SK-N-SH (cell line): ENCODE measurements at regions not wholly inside any gene's neighbourhood (a gene's known extent, or its start where the extent isn't known, plus 50 kb on each side); places are given as distances from the start of the nearest gene placed in this dataset.
"Not testable (repeated sequence)": the region's sequence is repeated elsewhere in the genome, so short reads cannot be mapped to it uniquely, and the experiment has no call there.

ENCODE experiments used
- CTCF ChIA-PET: fragments of 300-600, 350-600 bp; formaldehyde crosslinking; extraction: SDS; loops from one replicate; lab custom pipeline; 2021; lab: Yijun Ruan, JAX
- POLR2A ChIA-PET: fragments of 350-600 bp; sonication (Branson Sonifier 250); formaldehyde crosslinking; extraction: SDS; loops from one replicate; lab custom pipeline; 2020; ENCODE audit warnings: antibody characterized with exemption, inconsistent platforms; lab: Yijun Ruan, JAX
- DNase-seq: peaks from one replicate; pipeline ENCODE4 v3.0.0; 2012
- H2AFZ ChIP-seq: fragments of 200-600 bp; sonication (generic); 2 replicates; pipeline ENCODE4 v1.8.1; 2016; ENCODE audit warnings: antibody characterized with exemption, mild to moderate bottlenecking, low read depth
- H3F3A ChIP-seq: fragments of 200-600 bp; sonication (generic); replicated peaks from 2 replicates; pipeline ENCODE3; 2016; ENCODE audit warnings: antibody characterized with exemption, mild to moderate bottlenecking; ENCODE audit not compliant: insufficient read depth
- H3K27ac ChIP-seq, 2 experiments: fragments of 200-500 bp in 1 of 2; fragments of 200-600 bp in 1 of 2; sonication (Bioruptor generic) in 1 of 2; sonication (generic), shearing (Covaris generic) in 1 of 2; 2 replicates each; pipeline versions ENCODE4 v1.5.1 to v1.6.1; 2014 to 2016; ENCODE audit warnings: low read depth in 2 of 2, inconsistent platforms in 1 of 2, low read length in 1 of 2, mild to moderate bottlenecking in 1 of 2, mixed read lengths in 1 of 2
- H3K27me3 ChIP-seq: fragments of 200-600 bp; sonication (generic), shearing (Covaris generic); 2 replicates; pipeline ENCODE4 v1.6.1; 2016; ENCODE audit warnings: mixed run types; ENCODE audit not compliant: insufficient read depth
- H3K36me3 ChIP-seq, 2 experiments: fragments of 200-500 bp in 1 of 2; fragments of 200-600 bp in 1 of 2; sonication (Bioruptor generic) in 1 of 2; sonication (generic) in 1 of 2; replicated peaks in 1 of 2; 2 replicates each; pipeline versions ENCODE3 to v1.5.1; 2014 to 2016; ENCODE audit warnings: low read length in 1 of 2, mild to moderate bottlenecking in 1 of 2; ENCODE audit not compliant: insufficient read depth in 2 of 2, control insufficient read depth in 1 of 2
- H3K4me1 ChIP-seq, 2 experiments: fragments of 200-500 bp in 1 of 2; fragments of 200-600 bp in 1 of 2; sonication (Bioruptor generic) in 1 of 2; sonication (generic), shearing (Covaris generic) in 1 of 2; 2 replicates each; pipeline versions ENCODE4 v1.5.1 to v1.6.1; 2014 to 2016; ENCODE audit warnings: low read depth in 1 of 2, low read length in 1 of 2, mixed run types in 1 of 2; ENCODE audit not compliant: insufficient read depth in 2 of 2, control insufficient read depth in 1 of 2
- H3K4me2 ChIP-seq: fragments of 200-600 bp; sonication (generic), shearing (Covaris generic); 2 replicates; pipeline ENCODE4 v1.6.1; 2017; ENCODE audit warnings: mixed run types
- H3K4me3 ChIP-seq, 2 experiments: fragments of 200-500 bp in 1 of 2; fragments of 200-600 bp in 1 of 2; sonication (Bioruptor generic) in 1 of 2; sonication (generic), shearing (Covaris generic) in 1 of 2; 2 replicates each; pipeline versions ENCODE4 v1.5.1 to v1.8.1; 2014 to 2016; ENCODE audit warnings: low read depth in 2 of 2, inconsistent platforms in 1 of 2, low read length in 1 of 2, mild to moderate bottlenecking in 1 of 2, mixed read lengths in 1 of 2, moderate library complexity in 1 of 2
- H3K79me2 ChIP-seq: fragments of 200-600 bp; sonication (generic); 2 replicates; pipeline ENCODE4 v1.8.1; 2017; ENCODE audit warnings: mild to moderate bottlenecking; ENCODE audit not compliant: insufficient read depth
- H3K9ac ChIP-seq: fragments of 200-600 bp; sonication (generic); 2 replicates; pipeline ENCODE4 v1.6.1; 2017; ENCODE audit warnings: mixed run types
- H3K9me2 ChIP-seq: fragments of 200-600 bp; sonication (generic); 2 replicates; pipeline ENCODE4 v1.6.1; 2017; ENCODE audit warnings: mixed run types
- H3K9me3 ChIP-seq: fragments of 200-600 bp; sonication (generic); 2 replicates; pipeline ENCODE4 v1.6.1; 2017; ENCODE audit warnings: mixed run types, mild to moderate bottlenecking, moderate library complexity
- H4K20me1 ChIP-seq: fragments of 200-600 bp; sonication (generic); 2 replicates; pipeline ENCODE4 v1.6.1; 2017; ENCODE audit warnings: mild to moderate bottlenecking, mixed run types; ENCODE audit not compliant: insufficient read depth
- FOSL2 ChIP-seq: IDR thresholded peaks from 2 replicates; pipeline ENCODE4 v1.4.0; 2012; ENCODE audit warnings: low read depth, mild to moderate bottlenecking, moderate library complexity, borderline replicate concordance
- FOXJ3 ChIP-seq: sonication (generic); formaldehyde crosslinking; IDR thresholded peaks from 2 replicates; pipeline ENCODE4 v1.5.1; 2020; ENCODE audit warnings: mild to moderate bottlenecking, missing genetic modification reagents
- GABPA ChIP-seq: IDR thresholded peaks from 2 replicates; pipeline ENCODE4 v1.4.0; 2012; ENCODE audit warnings: low read depth, mild to moderate bottlenecking
- MAX ChIP-seq: IDR thresholded peaks from 2 replicates; pipeline ENCODE4 v1.4.0; 2012; ENCODE audit warnings: low read depth
- MEF2A ChIP-seq: IDR thresholded peaks from 2 replicates; pipeline ENCODE4 v1.4.0; 2012; ENCODE audit warnings: low read depth, borderline replicate concordance
- NFIC ChIP-seq: IDR thresholded peaks from 2 replicates; pipeline ENCODE4 v1.4.0; 2012; ENCODE audit warnings: borderline replicate concordance
- PBX3 ChIP-seq: IDR thresholded peaks from 2 replicates; pipeline ENCODE4; 2012
- SIN3A ChIP-seq: IDR thresholded peaks from 2 replicates; pipeline ENCODE4 v1.6.1; 2012; ENCODE audit warnings: low read depth, mild to moderate bottlenecking, low read length, moderate library complexity, borderline replicate concordance
- SMC3 ChIP-seq: IDR thresholded peaks from 2 replicates; pipeline ENCODE4 v1.6.1; 2012; ENCODE audit warnings: low read depth, low read length, improper control_type of control experiment
- TAF1 ChIP-seq: IDR thresholded peaks from 2 replicates; pipeline ENCODE4 v1.6.1; 2012; ENCODE audit warnings: low read depth, mild to moderate bottlenecking, low read length, moderate library complexity, borderline replicate concordance
- TCF12 ChIP-seq: IDR thresholded peaks from 2 replicates; pipeline ENCODE4 v1.4.0; 2012
- USF1 ChIP-seq: IDR thresholded peaks from 2 replicates; pipeline ENCODE4 v1.4.0; 2012; ENCODE audit warnings: low read depth, borderline replicate concordance
- YY1 ChIP-seq: IDR thresholded peaks from 2 replicates; pipeline ENCODE4 v1.4.0; 2012; ENCODE audit warnings: low read depth, mild to moderate bottlenecking
- WGBS: methylation state at CpG from one replicate; pipeline ENCODE4 v1.1.6; 2017; ENCODE audit warnings: low lambda C conversion rate; 5-methylcytosine and 5-hydroxymethylcytosine counted together
- TF ChIP-seq, protein P1 (sequence below): fragments of 150-350 bp; IDR thresholded peaks from 2 replicates; pipeline ENCODE4 v1.6.1; 2017; ENCODE audit warnings: antibody characterized with exemption, low read length, low read depth, borderline replicate concordance

GRCh38 chr6:56831334-56831733, 123.6 kb upstream of the BEND6 start (continued):
- TF ChIP-seq, protein P1, sequence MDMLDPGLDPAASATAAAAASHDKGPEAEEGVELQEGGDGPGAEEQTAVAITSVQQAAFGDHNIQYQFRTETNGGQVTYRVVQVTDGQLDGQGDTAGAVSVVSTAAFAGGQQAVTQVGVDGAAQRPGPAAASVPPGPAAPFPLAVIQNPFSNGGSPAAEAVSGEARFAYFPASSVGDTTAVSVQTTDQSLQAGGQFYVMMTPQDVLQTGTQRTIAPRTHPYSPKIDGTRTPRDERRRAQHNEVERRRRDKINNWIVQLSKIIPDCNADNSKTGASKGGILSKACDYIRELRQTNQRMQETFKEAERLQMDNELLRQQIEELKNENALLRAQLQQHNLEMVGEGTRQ = no peak
- TF ChIP-seq FOSL2 (no peak), PBX3 (no peak), USF1 (no peak), TAF1 (no peak), NFIC (no peak), MEF2A (no peak), SIN3A (no peak)
- TF ChIP-seq, all 33 proteins: peak for 0

- no peak for DNase-seq
- Histone ChIP-seq H3K9me2 (no peaks in the 10 kb centered on the region), H3K9me3 (no peaks in the 10 kb centered on the region), H3K4me2 (no peak overlapping the region), H3K36me3 (peaks cover 0 to 4% of the 10 kb centered on the region in 2 experiments), H3K27me3 (no peaks in the 10 kb centered on the region), H3K79me2 (peaks cover 93% of the 10 kb centered on the region), H3K4me3 (no peak overlapping the region), H3F3A (peaks cover 3% of the 10 kb centered on the region), H4K20me1 (peaks cover 91% of the 10 kb centered on the region), H3K27ac (no peak overlapping the region), H3K9ac (no peak overlapping the region), H2AFZ (no peak overlapping the region), H3K4me1 (peaks cover 2 to 12% of the 10 kb centered on the region in 2 experiments; a peak in 3 of 4 replicates)
- whole genome bisulfite sequencing = 75% methylated on average over 2 of the region's 2 CpGs
- TF ChIP-seq MAX (no peak), FOXJ3 (CRISPR knock-in tag) (no peak), MEF2A (no peak), GABPA (no peak), TCF12 (no peak), SIN3A (no peak), PBX3 (no peak), YY1 (no peak), SMC3 (no peak)
- CTCF ChIA-PET = interaction anchor here (0.6 kb wide), 1 partner anchor 135 kb away, joined by 3 read pairs; no protein-coding TSS in a partner anchor
- POLR2A ChIA-PET = no interaction called here
Observed at GRCh38 chr6:56827908-56828649, 126.8 kb upstream of the BEND6 start.

- H3K27me3 ChIP-seq, DNase-seq, H3K9me3 ChIP-seq, H3K4me2 ChIP-seq, H3K4me3 ChIP-seq, H2AFZ ChIP-seq, H3K27ac ChIP-seq, CTCF ChIA-PET, H3F3A ChIP-seq, H3K9me2 ChIP-seq, POLR2A ChIA-PET, H3K9ac ChIP-seq, H3K4me1 ChIP-seq: not testable (repeated sequence)
- WGBS = no CpG with 5 or more reads among the region's 26 CpGs
- peaks cover 90% of the 10 kb centered on the region for H4K20me1 ChIP-seq
- H3K79me2 ChIP-seq = peaks cover 93% of the 10 kb centered on the region
- peaks cover 3 to 15% of the 10 kb centered on the region in 2 experiments for H3K36me3 ChIP-seq
Observed at GRCh38 chr6:56824431-56824830, 130.5 kb upstream of the BEND6 start.
